HCT116 (cell line): ENCODE measurements at regions not wholly inside any gene's neighbourhood (a gene's known extent, or its start where the extent isn't known, plus 50 kb on each side); places are given as distances from the start of the nearest gene placed in this dataset.

Experiments used
- ATAC-seq: fragments of 200-7000 bp; cut with Tn5 transposase; 2 replicates; pipeline ENCODE4 v1.9.1; 2020; ENCODE audit warnings: mild to moderate bottlenecking, moderate library complexity
- BruUV-seq: library from RNA; stranded (reverse); fragments of 400-500 nt; replicated peaks from 2 replicates; lab custom pipeline; 2021; lab: Mats Ljungman, UMichigan
- CTCF ChIA-PET: fragments of 300-600 bp; sonication (Branson Sonifier 250); formaldehyde crosslinking; loops from one replicate; lab custom pipeline; 2021; ENCODE audit warnings: antibody characterized with exemption; lab: Charles Lee
- POLR2A ChIA-PET: fragments of 300-600, 350-600 bp; sonication (Branson Sonifier 250); formaldehyde crosslinking; loops from one replicate; lab custom pipeline; 2021; ENCODE audit warnings: antibody characterized with exemption; lab: Charles Lee
- RAD21 ChIA-PET, 2 experiments: fragments of 300-600 bp; sonication (Branson Sonifier 250); formaldehyde crosslinking; loops; one replicate each; lab custom pipeline; 2023; ENCODE audit warnings: low total read pairs in 2 of 2; ENCODE audit not compliant: uncharacterized antibody in 2 of 2, unreplicated experiment in 2 of 2, low non-redundant PET in 1 of 2; lab: Charles Lee
- DNase-seq: peaks from one replicate; pipeline ENCODE4 v3.0.0-alpha.2; 2010; ENCODE audit warnings: low read depth, low spot score
- H2AFZ ChIP-seq: fragments of 200-600 bp; shearing (Covaris generic), sonication (generic); 2 replicates; pipeline ENCODE4 v1.6.1; 2017; ENCODE audit warnings: low read depth, mixed run types, mixed read lengths, antibody characterized with exemption, low read length; ENCODE audit not compliant: poor library complexity, severe bottlenecking
- H3K27ac ChIP-seq: 2 replicates; pipeline ENCODE4 v1.5.1; 2012; ENCODE audit warnings: low read depth, low read length
- H3K27me3 ChIP-seq: fragments of 200-600 bp; sonication (generic); 2 replicates; pipeline ENCODE4 v1.6.1; 2016; ENCODE audit warnings: mixed run types, low read length, mixed read lengths; ENCODE audit not compliant: insufficient read depth
- H3K36me3 ChIP-seq, 2 experiments: fragments of 200-500 bp in 1 of 2; fragments of 200-600 bp in 1 of 2; sonication (Bioruptor generic) in 1 of 2; sonication (generic) in 1 of 2; 2 replicates each; pipeline versions ENCODE4 v1.5.1 to v1.6.1; 2014 to 2016; ENCODE audit warnings: low read length in 2 of 2, inconsistent platforms in 1 of 2, mixed read lengths in 1 of 2, mixed run types in 1 of 2; ENCODE audit not compliant: insufficient read depth in 2 of 2, control insufficient read depth in 1 of 2
- H3K4me1 ChIP-seq, 2 experiments: fragments of 200-600 bp in 1 of 2; sonication (generic) in 1 of 2; 2 replicates each; pipeline versions ENCODE4 v1.5.1 to v1.6.1; 2012 to 2017; ENCODE audit warnings: low read length in 2 of 2, inconsistent platforms in 1 of 2, mild to moderate bottlenecking in 1 of 2, mixed read lengths in 1 of 2, mixed run types in 1 of 2, moderate library complexity in 1 of 2; ENCODE audit not compliant: insufficient read depth in 2 of 2, control insufficient read depth in 1 of 2
- H3K4me2 ChIP-seq: fragments of 200-600 bp; sonication (generic); 2 replicates; pipeline ENCODE4 v1.6.1; 2017; ENCODE audit warnings: mixed run types, low read length, mixed read lengths
- H3K4me3 ChIP-seq, 2 experiments: fragments of 200-600 bp in 1 of 2; sonication (generic) in 1 of 2; replicated peaks in 1 of 2; 2 replicates each; pipeline ENCODE4 v1.5.1; 2011 to 2016; ENCODE audit warnings: low read length in 2 of 2, control low read depth in 1 of 2, low read depth in 1 of 2, mild to moderate bottlenecking in 1 of 2, mixed read lengths in 1 of 2, mixed run types in 1 of 2
- H3K79me2 ChIP-seq: fragments of 200-600 bp; sonication (generic); 2 replicates; pipeline ENCODE4 v1.6.1; 2017; ENCODE audit warnings: mild to moderate bottlenecking, mixed run types, low read length, moderate library complexity, mixed read lengths; ENCODE audit not compliant: insufficient read depth
- H3K9ac ChIP-seq: fragments of 200-600 bp; sonication (generic); 2 replicates; pipeline ENCODE4 v1.6.1; 2016; ENCODE audit warnings: low read length, mixed read lengths
- H3K9me2 ChIP-seq: fragments of 200-600 bp; sonication (generic), shearing (Covaris generic); 2 replicates; pipeline ENCODE4 v1.6.1; 2017; ENCODE audit warnings: mixed run types, mild to moderate bottlenecking, moderate library complexity; ENCODE audit not compliant: insufficient read depth
- H3K9me3 ChIP-seq, 2 experiments: fragments of 200-500 bp in 1 of 2; fragments of 200-600 bp in 1 of 2; sonication (Bioruptor generic) in 1 of 2; sonication (generic) in 1 of 2; 2 replicates each; pipeline ENCODE4 v1.6.1; 2014 to 2017; ENCODE audit warnings: low read length in 2 of 2, mixed read lengths in 2 of 2, inconsistent platforms in 1 of 2, low read depth in 1 of 2, mild to moderate bottlenecking in 1 of 2, mixed run types in 1 of 2, moderate library complexity in 1 of 2; ENCODE audit not compliant: control insufficient read depth in 1 of 2, insufficient read depth in 1 of 2
- H4K20me1 ChIP-seq: fragments of 200-600 bp; sonication (generic), shearing (Covaris generic); 2 replicates; pipeline ENCODE4 v1.6.1; 2017; ENCODE audit warnings: mixed run types, mild to moderate bottlenecking, moderate library complexity; ENCODE audit not compliant: insufficient read depth
- CBX3 ChIP-seq: IDR thresholded peaks from 2 replicates; pipeline ENCODE4 v1.6.1; 2012; ENCODE audit warnings: low read depth
- CEBPB ChIP-seq: IDR thresholded peaks from 2 replicates; pipeline ENCODE4 v1.6.1; 2012; ENCODE audit warnings: low read depth
- CTCF ChIP-seq, 3 experiments: fragments of 200-600 bp in 1 of 3; sonication (generic) in 1 of 3; IDR thresholded peaks in 2 of 3; conservative IDR thresholded peaks in 1 of 3; 2 replicates each; pipeline ENCODE4 v1.5.1; 2012 to 2017; ENCODE audit warnings: low read depth in 2 of 3, low read length in 2 of 3, antibody characterized with exemption in 1 of 3, borderline replicate concordance in 1 of 3, control low read depth in 1 of 3, mild to moderate bottlenecking in 1 of 3, mixed read lengths in 1 of 3, mixed run types in 1 of 3, moderate library complexity in 1 of 3; ENCODE audit not compliant: insufficient read depth in 1 of 3
- EGR1 ChIP-seq: IDR thresholded peaks from 2 replicates; pipeline ENCODE4 v1.6.1; 2012; ENCODE audit warnings: low read depth
- ELF1 ChIP-seq: IDR thresholded peaks from 2 replicates; pipeline ENCODE4 v1.6.1; 2012; ENCODE audit warnings: low read depth, borderline replicate concordance
- EZH2 ChIP-seq: fragments of 200-600 bp; sonication (generic); IDR thresholded peaks from 2 replicates; pipeline ENCODE4 v1.6.1; 2017; ENCODE audit warnings: antibody characterized with exemption, mixed run types
- JUND ChIP-seq: IDR thresholded peaks from 2 replicates; pipeline ENCODE4 v1.6.1; 2012
- MAX ChIP-seq: IDR thresholded peaks from 2 replicates; pipeline ENCODE4 v1.6.1; 2012
- POLR2A ChIP-seq: IDR thresholded peaks from 2 replicates; pipeline ENCODE4 v1.7.0; 2011; ENCODE audit warnings: borderline replicate concordance; ENCODE audit not compliant: insufficient read depth, insufficient read length; ENCODE audit errors: extremely low read depth
- RAD21 ChIP-seq: IDR thresholded peaks from 2 replicates; pipeline ENCODE4 v1.6.1; 2012; ENCODE audit warnings: low read depth, mild to moderate bottlenecking
- SIN3A ChIP-seq: IDR thresholded peaks from 2 replicates; pipeline ENCODE4 v1.6.1; 2012; ENCODE audit warnings: low read depth
- SRF ChIP-seq: IDR thresholded peaks from 2 replicates; pipeline ENCODE4 v1.6.1; 2012; ENCODE audit warnings: low read depth
- TCF7L2 ChIP-seq: IDR thresholded peaks from 2 replicates; pipeline ENCODE4 v1.7.0; 2011; ENCODE audit warnings: borderline replicate concordance, inconsistent platforms; ENCODE audit not compliant: insufficient read depth, insufficient read length; ENCODE audit errors: extremely low read depth
- ZBTB33 ChIP-seq: IDR thresholded peaks from 2 replicates; pipeline ENCODE4 v1.6.1; 2011; ENCODE audit warnings: mild to moderate bottlenecking, low read length, moderate library complexity; ENCODE audit not compliant: insufficient replicate concordance; ENCODE audit errors: extremely low read depth
- ZFX ChIP-seq: fragments of 450-650 bp; IDR thresholded peaks from 2 replicates; pipeline ENCODE4 v1.6.1; 2017
- ZNF274 ChIP-seq: fragments of 200-500 bp; sonication (Bioruptor generic); IDR thresholded peaks from 2 replicates; pipeline ENCODE4 v1.6.1; 2014; ENCODE audit warnings: mild to moderate bottlenecking, low read depth, low read length, inconsistent platforms
- intact Hi-C: fragments of 100-400 bp; cut with micrococcal nuclease; formaldehyde crosslinking; loops from 2 replicates; pipeline ENCODE4 v1.10.0; 2022

GRCh38 chr7:41449286-41449685 lies 253.6 kb downstream of the INHBA start:
- H2AFZ ChIP-seq, result no peak overlapping the region
- H3K79me2 ChIP-seq, result no peaks in the 10 kb centered on the region
- H3K4me3 ChIP-seq, result no peak overlapping the region
- H3K9me3 ChIP-seq, result no peaks in the 10 kb centered on the region
- no peak for TF ChIP-seq SIN3A
- TF ChIP-seq ZBTB33, result no peak
- TF ChIP-seq MAX, result no peak
- TF ChIP-seq SRF, result no peak
- TF ChIP-seq TCF7L2, result no peak
- TF ChIP-seq RAD21, result no peak
- no peak for TF ChIP-seq EGR1
- ATAC-seq (no peak), DNase-seq (no peak)
- H3K4me1 ChIP-seq, result no peaks in the 10 kb centered on the region
- H3K36me3 ChIP-seq, result no peaks in the 10 kb centered on the region
- ChIA-PET POLR2A (no interaction called here), CTCF (no interaction called here), RAD21 (no interaction called here)
- no peaks in the 10 kb centered on the region for H3K27me3 ChIP-seq
- intact Hi-C loops, result no loop called here
- H4K20me1 ChIP-seq, result no peaks in the 10 kb centered on the region; the same call in 1 of the 2 replicates
- BruUV-seq, result no TSS peak
- H3K9ac ChIP-seq, result no peak overlapping the region
- H3K9me2 ChIP-seq, result no peaks in the 10 kb centered on the region
- H3K27ac ChIP-seq, result no peak overlapping the region
- no peak overlapping the region for H3K4me2 ChIP-seq

GRCh38 chr7:41448104-41448503 lies 254.8 kb downstream of the INHBA start:
- no TSS peak for BruUV-seq
- no peaks in the 10 kb centered on the region; a peak in 1 of 4 replicates for H3K9me3 ChIP-seq
- TF ChIP-seq MAX (no peak), CEBPB (no peak), EZH2 (no peak), EGR1 (no peak), CTCF (IDR thresholded peaks at IDR 0.05 in 2 of 3, conservative IDR thresholded peaks at IDR 0.05 in 1 of 3; ENCODE audit: borderline replicate concordance in 1 of 3, insufficient read depth in 1 of 3, low read depth in 2 of 3, low read length in 2 of 3) (no peak), SIN3A (no peak), TCF7L2 (no peak), JUND (no peak), CBX3 (no peak), ZNF274 (no peak), POLR2A (no peak), ELF1 (no peak), ZFX (no peak)
- TF ChIP-seq, all 23 proteins: peak for 0
- ATAC-seq (no peak), DNase-seq (no peak)
- ChIA-PET CTCF (no interaction called here), RAD21 (no interaction called here), POLR2A (no interaction called here)
- Histone ChIP-seq H3K9me2 (no peaks in the 10 kb centered on the region), H3K36me3 (no peaks in the 10 kb centered on the region), H3K9ac (no peak overlapping the region), H3K27me3 (no peaks in the 10 kb centered on the region), H3K4me1 (no peaks in the 10 kb centered on the region), H3K79me2 (no peaks in the 10 kb centered on the region), H3K4me2 (no peak overlapping the region), H4K20me1 (no peaks in the 10 kb centered on the region; the same call in 1 of the 2 replicates), H3K4me3 (no peak overlapping the region), H2AFZ (no peak overlapping the region), H3K27ac (no peak overlapping the region)
- intact Hi-C loops, result no loop called here
